Peyer's patch (tissue), 4 donors: ENCODE measurements at regions not wholly inside any gene's neighbourhood (a gene's known extent, or its start where the extent isn't known, plus 50 kb on each side); places are given as distances from the start of the nearest gene placed in this dataset.

Experiments used
- POLR2A ChIP-seq, 2 donors: fragments of 450-650 bp; IDR thresholded peaks; one replicate each; pipeline ENCODE4 v1.5.1; 2017; ENCODE audit warnings: antibody characterized with exemption in 2 of 2, mild to moderate bottlenecking in 2 of 2, moderate library complexity in 2 of 2
- TF ChIP-seq, protein P1 (sequence below), 6 experiments: fragments of 450-650 bp in 4 of 6; fragments of 200-600 bp in 2 of 6; sonication (generic) in 1 of 6; IDR thresholded peaks; one replicate each; pipeline ENCODE4 v1.5.1; 2017 to 2019; ENCODE audit warnings: antibody characterized with exemption in 6 of 6, mild to moderate bottlenecking in 3 of 6, moderate library complexity in 1 of 6

- TF ChIP-seq, protein P1, sequence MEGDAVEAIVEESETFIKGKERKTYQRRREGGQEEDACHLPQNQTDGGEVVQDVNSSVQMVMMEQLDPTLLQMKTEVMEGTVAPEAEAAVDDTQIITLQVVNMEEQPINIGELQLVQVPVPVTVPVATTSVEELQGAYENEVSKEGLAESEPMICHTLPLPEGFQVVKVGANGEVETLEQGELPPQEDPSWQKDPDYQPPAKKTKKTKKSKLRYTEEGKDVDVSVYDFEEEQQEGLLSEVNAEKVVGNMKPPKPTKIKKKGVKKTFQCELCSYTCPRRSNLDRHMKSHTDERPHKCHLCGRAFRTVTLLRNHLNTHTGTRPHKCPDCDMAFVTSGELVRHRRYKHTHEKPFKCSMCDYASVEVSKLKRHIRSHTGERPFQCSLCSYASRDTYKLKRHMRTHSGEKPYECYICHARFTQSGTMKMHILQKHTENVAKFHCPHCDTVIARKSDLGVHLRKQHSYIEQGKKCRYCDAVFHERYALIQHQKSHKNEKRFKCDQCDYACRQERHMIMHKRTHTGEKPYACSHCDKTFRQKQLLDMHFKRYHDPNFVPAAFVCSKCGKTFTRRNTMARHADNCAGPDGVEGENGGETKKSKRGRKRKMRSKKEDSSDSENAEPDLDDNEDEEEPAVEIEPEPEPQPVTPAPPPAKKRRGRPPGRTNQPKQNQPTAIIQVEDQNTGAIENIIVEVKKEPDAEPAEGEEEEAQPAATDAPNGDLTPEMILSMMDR (IDR thresholded peaks at IDR 0.05) = no peak
- no peak for TF ChIP-seq POLR2A (IDR thresholded peaks at IDR 0.05)
Measured at GRCh38 chr2:198811198-198811597, 646.5 kb downstream of the SATB2 start.
